Iris pigment epithelial cell (primary cell): ENCODE measurements at regions not wholly inside any gene's neighbourhood (a gene's known extent, or its start where the extent isn't known, plus 50 kb on each side); places are given as distances from the start of the nearest gene placed in this dataset.
"Not testable (repeated sequence)": the region's sequence is repeated elsewhere in the genome, so short reads cannot be mapped to it uniquely, and the experiment has no call there.

Source experiments
- DNase-seq: peaks from one replicate; pipeline ENCODE4 v3.0.0-alpha.2; 2011; ENCODE audit warnings: low read depth

DNA sequence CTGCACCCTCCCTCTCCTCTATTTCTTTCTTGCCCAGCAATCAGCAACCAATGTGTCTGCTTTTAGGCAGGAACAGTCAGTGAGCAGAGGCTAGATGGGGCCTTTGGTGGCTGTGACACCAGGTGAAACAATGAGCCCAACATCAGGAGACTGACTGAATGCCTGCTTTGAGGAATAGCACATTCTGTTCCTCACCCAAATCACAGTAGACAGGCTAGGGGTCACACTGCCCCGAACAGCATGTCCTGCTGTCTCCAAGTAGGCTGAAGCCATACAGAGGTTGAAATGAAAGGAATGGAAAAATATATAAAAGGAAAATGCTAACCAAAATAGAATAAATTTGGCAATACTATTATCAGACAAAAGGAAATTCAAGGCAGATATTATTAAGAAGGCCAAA, 122.5 kb upstream of the GDNF start:
- DNase-seq: no peak

DNA sequence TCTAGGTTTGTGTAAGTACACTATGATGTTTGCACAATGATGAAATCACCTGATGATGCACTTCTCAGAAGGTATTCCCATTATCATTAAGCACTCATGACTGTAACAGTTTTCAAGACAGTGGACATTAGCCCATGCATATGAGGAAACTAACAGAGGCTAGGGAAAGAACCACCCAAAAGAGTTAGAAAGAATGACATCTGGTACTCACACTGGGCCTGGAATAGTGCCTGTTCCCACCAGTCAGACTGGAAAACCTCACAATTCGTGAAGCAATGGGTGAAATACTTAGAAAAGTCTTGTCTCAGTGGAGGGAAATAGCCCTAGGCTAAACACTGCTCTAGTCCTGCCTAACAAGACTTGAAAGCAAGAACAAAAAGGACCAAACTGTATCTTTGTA, 117.4 kb upstream of the GDNF start:
- no peak for DNase-seq

DNA sequence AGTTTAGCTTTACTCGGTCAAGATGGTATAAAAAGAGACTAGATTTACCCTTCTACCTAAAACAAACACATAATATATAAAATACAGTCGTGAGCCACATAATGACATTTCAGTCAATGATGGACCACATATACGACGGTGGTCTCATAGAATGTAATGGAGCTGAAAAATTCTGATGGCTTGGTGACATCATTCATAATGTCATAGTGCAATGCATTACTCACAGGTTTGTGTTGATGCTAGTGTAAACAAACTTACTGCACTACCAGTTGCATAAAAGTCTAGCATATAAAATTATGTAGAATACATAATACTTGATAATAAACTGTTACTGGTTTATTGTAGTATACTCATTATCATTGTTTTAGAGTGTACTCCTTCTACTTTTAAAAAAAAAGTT, 115.9 kb upstream of the GDNF start:
- DNase-seq: no peak

DNA sequence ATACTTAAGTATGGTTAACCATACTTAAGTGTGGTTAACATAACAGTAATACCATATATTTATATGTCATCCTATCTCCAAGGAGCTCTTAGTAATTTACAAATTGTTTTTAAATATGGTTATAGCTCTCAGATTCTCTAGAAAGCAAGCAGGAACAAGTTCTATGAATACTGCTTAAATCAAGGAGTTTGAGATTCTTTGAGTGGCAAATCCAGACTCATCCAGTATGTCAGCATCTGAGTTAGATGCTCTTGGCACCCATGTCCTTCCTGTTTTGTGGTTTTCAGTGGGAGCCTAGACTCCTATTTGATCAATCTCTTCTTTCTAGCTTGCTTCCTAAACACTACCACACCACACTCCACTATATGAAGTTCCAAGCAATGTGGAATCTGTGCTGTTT, 114.7 kb upstream of the GDNF start:
- no peak for DNase-seq

DNA sequence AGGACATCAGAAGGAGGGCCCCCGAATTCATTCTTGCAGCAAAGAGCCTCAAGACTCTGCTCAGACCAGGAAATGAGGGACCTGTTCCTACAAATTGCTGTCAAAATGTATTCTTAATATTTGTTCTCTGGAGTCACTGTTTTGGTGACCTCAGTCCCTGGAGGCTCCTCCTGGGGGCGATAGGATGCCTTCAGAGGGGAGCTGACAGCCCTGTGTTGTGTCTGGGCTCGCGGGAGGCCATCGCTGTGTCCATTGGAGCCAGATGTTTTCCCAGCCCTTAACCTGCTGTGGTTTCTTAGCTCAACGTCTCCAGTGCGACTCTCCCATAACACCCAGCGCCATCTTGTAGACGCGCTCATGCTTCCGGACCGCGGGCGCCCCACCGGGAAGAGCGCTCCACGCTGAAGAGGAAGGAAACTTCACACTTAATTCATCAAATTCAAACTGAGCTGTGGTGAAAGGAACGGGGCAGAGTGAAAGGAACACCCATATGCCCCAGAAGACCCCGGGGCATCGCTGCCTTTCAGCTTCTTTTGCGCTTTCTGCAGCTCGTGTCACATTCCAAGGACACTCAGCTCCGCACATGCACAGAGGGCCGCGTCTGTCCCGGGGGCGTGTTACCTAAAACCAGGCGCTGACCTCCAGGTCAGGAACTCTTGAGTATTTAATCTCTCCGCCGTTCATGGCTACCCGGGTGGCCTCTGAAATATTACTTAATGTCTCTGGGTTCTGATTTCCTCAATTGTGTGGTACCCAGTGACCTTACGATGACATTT, 112.3 kb upstream of the GDNF start:
- DNase-seq: peak; percentile 6

DNA sequence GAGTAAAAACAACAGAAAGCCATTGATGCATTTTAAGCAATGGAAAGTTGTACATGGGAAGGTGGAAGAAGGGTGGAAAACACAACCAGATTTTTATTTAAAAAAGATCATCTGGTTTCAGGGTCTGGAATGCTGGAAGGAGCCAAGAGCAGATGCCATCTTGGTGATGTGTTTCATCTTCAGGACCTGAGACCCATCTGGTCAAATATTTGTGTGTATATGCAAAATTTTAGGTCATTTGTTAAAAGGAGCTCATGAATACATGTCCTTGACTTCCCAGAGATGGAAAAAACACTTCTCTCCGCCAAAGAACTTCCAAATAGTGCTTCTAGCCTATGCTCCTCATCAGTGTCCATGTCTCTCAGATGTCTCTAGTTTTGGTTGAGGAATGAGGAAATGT, 110.6 kb upstream of the GDNF start:
- DNase-seq: no peak

DNA sequence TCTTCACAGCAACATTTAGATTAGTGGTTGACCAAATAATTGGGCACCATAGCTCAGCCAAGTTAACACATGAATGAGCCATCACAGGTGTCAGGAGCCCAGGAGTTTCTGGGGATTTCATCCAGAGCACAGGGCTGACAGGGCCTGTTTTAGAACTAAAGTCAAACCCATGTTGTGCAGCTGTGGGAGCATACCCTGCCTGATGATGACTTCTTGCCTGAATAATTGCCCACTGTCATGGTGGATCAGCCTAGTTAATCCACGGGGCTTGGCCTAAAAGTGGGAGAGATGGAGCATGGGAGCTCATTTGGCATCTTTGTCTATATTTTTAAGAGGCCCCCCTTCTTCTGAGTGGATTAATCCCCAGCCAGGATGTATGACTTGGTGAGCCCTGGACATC, 105.6 kb upstream of the GDNF start:
- DNase-seq: no peak

DNA sequence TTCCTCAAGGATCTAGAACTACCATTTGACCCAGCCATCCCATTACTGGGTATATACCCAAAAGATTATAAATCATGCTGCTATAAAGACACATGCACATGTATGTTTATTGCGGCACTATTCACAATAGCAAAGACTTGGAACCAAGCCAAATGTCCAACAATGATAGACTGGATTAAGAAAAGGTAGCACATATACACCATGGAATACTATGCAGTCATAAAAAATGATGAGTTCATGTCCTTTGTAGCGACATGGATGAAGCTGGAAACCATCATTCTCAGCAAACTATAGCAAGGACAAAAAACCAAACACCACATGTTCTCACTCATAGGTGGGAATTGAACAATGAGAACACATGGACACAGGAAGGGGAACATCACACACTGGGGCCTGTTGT, 103.3 kb upstream of the GDNF start:
- DNase-seq: not testable (repeated sequence)

DNA sequence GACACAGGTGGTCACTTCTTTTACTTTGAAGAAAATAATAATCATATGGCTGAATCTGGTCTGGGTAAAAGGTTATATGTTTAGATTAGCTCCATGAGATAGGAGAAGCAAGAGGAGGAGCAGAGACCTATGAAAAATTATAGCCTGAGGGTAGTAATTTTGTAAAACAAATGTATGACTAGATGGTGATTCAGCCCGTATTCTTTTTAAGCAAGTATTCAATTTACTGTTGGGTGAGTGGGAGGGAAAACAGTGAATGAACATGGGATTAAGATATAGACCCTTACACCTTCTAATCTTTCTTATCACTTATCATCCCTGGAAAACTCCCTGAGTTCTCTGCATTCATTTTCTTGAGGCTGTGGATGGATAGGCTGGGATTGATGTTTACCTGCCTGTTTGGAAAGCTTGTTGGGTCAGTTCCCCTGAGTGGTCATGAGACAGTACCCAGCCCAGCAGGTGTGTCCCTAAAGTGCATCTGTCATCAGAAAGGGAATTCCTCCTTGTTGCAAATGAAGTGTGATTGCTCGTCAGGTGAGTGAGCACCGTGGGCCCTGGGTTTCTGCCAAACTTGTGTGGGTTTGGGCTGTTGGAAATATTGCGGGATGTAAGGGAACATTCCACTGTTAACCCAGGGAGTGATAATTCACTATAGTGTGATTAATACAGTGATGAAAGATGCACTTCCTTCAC, 101.2 kb upstream of the GDNF start:
- DNase-seq: no peak

DNA sequence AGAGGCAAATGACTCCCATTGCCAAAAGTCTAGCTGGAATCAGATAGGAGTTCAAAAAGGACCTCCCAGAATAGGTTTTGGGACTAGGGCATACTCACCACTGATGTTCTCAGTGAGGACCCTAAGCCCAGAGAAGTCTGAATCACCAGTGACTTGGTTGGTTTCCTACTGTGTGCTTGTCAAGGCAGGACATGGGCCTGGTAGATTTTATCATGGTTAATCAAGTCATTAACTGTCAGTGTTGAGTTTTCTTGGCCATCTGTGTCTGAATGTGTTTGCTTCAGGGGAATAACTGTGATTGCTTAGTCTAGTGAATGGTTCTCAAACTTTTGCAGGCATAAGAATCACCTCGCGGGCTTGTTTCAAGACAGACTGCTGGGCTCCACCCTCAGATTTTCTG, 99.0 kb upstream of the GDNF start:
- no peak for DNase-seq

DNA sequence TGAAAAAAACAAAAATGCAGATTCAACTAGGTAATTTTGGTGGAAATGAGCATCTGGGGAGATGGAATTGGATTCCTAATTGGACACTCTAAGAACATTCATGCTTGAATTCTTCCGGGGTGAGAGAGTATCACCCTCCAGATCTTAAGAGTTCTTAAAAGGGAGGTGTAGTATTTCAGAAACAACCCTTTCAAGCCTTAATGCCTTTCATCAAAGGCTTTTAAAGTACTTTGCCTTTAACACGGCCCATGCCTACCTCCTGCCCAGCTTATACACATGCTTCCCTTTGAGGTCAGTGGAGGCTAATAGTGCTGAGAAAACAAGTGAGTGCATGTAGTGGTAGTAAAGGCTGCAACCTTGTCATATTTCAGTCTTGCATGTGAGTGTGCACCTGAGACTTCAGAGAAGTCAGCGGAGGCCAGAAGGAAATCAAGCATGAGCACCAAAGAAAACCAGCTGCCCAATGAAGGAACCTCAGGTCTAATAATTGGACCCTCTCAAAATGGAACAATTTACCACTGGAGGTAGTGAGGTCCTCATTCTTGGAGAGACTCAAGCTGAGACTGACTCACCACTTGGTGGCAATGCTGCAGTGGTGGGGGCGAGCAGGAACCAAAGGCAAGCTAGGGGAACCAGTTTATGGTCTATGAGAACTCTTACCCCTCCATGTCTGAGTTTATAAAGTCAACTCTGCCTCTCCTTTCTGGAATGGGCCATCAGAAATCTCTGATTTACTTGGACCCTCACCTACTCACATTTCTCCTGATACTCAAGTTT, 98.4 kb upstream of the GDNF start:
- no peak for DNase-seq

DNA sequence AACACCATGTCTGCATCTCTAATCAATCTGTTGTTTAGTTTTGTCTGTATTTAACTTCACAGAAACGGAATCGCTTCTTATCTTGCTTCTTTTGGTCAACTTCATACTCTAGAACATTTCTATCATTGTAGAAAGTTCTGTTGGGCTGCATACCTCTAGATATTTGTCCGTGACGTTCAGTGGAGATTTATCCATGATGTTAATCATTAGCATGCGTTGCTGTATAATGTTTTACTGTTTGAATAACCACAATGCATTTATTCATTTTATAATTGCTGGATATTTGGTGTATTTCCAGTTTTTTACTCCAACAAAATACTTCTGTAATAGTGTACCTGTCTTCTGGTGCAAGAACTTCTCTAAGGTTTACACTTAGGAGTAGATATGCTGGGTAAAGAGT, 96.2 kb upstream of the GDNF start:
- no peak for DNase-seq

DNA sequence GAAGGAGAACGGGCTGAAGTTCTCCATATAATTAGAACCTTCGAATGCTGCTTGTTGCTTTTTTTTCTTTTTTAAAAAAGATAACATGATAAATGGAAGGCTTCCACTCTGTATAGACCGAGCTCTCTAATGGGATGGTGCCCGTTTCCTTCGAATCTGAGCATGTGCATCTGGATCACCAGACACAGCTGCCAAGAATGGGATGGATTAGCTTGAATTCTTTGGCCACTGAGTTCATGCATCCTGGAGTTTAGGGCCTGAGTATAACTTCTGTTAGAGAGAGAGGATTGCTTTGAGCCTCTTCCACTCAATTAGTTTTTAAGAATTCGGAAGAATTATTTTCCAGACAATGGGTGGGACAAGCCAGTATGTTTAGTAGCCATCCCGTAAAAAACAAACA, 93.7 kb upstream of the GDNF start:
- DNase-seq: no peak

DNA sequence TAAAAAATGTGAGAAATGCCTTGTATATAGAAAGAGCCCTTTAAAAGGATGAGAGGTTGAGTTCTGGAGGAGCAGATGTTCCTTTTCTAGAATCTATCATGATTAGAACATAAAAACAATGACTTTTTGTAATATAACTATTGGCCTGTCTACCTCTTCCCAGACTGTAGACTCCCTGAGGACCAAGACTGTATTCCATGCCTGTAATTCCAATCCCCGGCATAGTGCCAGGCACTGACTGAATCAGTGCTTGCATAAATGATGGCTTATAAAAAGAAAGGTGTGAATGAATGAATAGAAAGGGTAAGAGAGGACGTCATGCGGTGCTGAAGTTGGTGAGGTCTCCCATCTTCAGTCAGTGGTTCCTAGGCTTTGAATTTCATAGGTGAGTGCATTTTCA, 92.6 kb upstream of the GDNF start:
- DNase-seq: no peak

DNA sequence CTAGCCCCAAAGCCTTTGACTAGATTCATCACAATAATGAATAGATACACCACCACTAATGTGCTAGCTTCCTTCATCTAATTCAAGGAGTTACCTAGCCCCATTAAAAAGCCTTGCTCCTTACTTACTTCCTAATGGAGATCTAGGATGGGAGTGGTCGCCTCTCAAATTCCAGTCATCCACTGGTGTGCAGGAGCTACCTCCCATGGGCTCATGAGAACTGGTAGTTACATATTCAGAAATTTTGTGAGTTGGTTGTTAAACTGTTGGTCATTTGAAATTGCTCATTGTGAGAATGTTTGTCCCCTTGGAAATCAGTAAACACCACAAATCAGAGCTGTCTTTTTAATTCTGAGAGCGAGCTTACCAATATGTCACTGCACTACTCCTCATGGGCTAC, 91.7 kb upstream of the GDNF start:
- DNase-seq: no peak

DNA sequence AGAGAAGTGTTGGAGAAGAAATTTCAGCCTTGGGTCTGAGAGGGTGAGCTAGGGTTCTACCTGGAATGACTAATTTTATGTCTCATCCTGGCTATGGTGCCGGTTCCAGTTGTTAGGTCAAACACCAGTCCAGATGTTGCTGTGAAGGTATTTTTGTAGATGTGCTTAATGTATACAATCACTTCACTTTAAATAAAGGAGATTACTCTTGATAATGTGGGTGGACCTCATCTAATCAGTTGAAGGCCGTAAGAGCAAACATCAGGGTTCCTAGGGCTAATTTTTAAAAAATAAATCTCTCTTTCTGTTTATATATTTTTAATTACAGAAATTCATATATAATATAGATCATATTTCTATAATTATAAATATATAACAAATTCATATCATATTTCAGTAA, 90.5 kb upstream of the GDNF start:
- no peak for DNase-seq

DNA sequence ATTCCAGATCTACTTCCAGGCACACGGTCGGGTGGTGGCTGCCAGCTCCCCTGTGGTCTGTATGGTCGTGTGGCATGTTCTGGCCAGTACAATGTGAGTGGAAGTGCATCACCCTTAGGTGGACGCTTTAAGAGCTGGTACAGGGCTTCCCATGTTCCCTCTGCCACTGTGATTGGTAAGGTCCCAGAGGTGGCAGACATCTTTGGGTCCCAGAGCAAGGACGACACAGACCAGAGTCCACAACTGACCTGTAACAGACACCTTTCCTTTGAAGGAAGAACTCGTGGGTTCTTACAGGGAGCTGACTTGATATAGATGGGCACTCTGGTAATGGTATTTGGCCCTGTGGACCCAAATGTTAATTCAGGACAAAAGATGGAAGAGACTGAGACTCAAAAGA, 90.0 kb upstream of the GDNF start:
- DNase-seq: no peak

DNA sequence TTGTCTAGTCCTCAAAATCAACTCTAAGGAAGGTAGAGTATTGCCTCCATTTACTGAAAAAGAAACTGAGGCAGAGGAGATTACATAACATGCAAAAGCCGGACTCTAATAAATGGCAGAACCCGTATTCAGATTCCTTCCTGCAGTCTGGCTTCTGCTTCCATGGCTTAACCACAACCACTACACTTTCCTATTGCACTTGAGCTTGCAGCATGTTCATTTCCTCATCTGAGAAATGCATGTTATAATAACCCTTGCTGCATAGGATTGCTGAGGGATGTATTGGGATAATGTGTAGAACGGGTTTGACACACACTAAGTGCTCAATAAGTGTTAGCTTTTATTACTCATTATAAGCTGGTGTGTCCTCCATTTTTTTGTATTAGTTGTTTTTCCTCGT, 87.9 kb upstream of the GDNF start:
- DNase-seq: not testable (repeated sequence)

DNA sequence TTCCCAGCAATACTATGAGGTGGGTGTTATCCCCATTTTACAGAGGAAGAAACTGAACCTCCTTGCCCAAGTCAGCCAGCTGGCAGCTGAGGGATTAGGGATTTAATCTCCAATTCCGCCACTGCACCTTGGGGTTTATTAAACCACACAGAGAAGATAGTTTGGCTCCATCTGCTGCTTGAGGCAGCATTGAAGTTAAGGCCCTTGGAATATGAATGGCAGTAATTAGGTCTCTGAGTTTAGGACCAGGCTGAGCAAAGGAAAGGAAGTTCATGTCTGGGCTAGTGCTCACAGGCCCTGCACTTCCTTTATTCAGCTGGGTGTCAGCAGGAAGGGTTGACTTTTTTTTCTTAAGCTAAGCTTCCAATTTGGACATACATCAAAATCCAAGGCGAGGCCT, 86.9 kb upstream of the GDNF start:
- no peak for DNase-seq

DNA sequence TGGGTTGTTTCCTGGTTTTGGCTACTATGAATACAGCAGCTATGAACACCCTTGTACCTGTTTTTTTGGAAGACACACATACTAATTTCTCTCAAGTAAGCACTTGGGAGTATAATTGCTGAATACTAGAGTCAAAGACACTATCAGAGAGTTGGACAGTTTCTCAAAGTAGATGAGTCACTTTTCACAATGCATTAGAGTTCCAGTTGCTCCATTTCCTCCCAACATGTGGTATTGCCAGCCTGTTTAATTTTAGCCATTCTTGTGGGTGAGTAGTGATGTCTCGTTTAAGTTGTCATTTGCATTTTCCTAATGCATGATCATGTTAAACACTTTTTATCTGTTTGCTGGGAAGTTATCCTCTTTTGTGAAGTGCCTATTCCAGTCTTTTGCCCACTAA, 81.6 kb upstream of the GDNF start:
- no peak for DNase-seq

DNA sequence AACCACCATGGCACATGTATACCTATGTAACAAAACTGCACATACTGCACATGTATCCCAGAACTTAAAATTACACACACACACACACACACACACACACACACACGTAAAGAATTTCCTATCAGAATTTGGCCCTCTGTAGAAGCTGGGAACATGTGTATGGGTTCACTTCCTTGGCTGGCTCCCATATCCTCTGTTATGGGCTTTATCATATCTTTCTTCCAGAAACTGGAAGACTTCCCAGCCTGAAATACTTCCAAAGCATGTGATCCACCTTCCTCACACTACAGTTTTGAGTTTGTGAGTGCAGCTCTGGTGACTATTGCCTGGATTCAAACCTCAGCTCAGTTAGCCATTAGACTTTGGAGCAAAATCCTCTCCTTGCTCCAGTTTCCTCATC, 78.6 kb upstream of the GDNF start:
- DNase-seq: no peak

DNA sequence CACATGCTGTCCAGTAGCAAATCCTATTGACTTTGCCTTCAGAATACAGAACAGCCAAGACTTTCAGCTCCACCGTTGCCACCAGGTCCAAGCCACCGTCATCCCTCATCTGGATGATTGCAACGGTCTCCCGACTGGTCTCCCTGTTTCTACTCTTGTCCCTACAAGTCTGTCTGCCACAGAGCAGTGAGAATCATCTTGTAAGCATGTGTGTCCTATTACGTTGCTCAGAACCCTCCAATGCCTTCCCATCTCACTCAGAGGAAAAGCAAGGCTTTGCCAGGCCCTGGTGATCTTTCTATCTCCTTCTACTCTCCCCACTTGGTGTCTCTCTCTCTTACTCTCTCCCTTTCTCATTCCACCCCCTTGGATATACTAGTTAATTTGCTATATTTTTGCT, 76.7 kb upstream of the GDNF start:
- DNase-seq: no peak

DNA sequence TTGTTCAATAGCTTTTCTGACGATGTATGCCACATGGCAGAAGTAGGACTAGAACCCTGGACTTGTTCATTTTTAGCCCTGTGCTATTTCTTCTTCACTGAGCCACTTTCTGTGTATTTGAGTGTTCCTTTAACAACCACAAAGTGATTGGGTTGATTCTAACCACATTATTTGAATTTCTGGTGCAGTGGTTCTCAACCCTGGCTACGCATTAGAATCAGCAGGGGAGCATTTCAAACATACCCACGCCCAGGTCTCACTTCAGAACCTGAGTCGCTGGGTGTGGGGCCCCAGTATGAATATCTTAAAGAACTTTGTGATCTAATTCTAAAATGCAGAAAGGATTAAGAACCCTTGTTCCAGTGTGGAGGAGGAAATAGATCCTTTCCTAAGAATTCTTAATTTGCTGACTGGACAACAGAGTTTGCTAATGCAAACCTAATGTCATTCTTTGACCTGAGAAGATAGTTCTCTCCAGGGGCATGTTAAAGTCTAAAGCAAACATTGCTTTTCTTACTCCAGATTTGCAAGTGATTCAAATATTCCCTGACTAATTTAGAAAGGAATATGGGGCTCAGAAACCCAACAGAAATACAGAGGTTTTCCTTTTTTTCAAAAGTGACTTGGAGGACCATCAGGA, 75.4 kb upstream of the GDNF start:
- DNase-seq: no peak
